ENCODE measurements at regions not wholly inside any gene's neighbourhood (a gene's known extent, or its start where the extent isn't known, plus 50 kb on each side); places are given as distances from the start of the nearest gene placed in this dataset.

GRCh38 chr3:124435467-124435866 is 294.8 kb upstream of the UMPS start:
- TF ChIP-seq CTCF (IDR thresholded peaks at IDR 0.05; ENCODE audit: low read length), result no peak
- TF ChIP-seq EZH2 (optimal IDR thresholded peaks at IDR 0.05; ENCODE audit: low read depth, low read length), result no peak
